Retinal pigment epithelial cell (primary cell): ENCODE measurements at regions not wholly inside any gene's neighbourhood (a gene's known extent, or its start where the extent isn't known, plus 50 kb on each side); places are given as distances from the start of the nearest gene placed in this dataset.

Source experiments
- DNase-seq: peaks from one replicate; pipeline ENCODE4 v3.0.0-alpha.2; 2010; ENCODE audit warnings: low read depth
- H3K4me3 ChIP-seq: 2 replicates; pipeline ENCODE4 v1.5.1; 2011; ENCODE audit warnings: mild to moderate bottlenecking, low read length, control low read depth, moderate library complexity
- TF ChIP-seq, protein P1 (sequence below): conservative IDR thresholded peaks from 2 replicates; pipeline ENCODE4 v1.5.1; 2011; ENCODE audit warnings: low read depth, low read length, control low read depth, inconsistent platforms

DNA sequence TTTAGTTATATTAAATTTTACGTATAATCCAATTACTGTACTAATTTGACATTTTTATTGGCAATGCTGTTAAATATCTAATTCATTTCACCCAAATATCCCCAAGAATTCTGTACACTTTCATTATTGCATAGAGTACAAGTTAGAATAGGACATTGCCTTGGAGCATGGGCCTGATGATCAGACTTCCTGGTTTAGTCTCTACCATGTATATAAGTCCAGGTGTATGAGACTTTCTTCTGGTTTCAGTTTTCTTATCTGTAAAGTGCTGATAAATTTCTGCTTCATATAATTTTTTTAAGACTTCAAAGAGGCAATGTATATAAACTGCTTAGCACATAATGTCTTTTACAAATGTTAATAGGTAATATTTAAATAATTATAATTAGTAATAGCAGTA, 179.4 kb downstream of the KLF12 start:
- TF ChIP-seq, protein P1, sequence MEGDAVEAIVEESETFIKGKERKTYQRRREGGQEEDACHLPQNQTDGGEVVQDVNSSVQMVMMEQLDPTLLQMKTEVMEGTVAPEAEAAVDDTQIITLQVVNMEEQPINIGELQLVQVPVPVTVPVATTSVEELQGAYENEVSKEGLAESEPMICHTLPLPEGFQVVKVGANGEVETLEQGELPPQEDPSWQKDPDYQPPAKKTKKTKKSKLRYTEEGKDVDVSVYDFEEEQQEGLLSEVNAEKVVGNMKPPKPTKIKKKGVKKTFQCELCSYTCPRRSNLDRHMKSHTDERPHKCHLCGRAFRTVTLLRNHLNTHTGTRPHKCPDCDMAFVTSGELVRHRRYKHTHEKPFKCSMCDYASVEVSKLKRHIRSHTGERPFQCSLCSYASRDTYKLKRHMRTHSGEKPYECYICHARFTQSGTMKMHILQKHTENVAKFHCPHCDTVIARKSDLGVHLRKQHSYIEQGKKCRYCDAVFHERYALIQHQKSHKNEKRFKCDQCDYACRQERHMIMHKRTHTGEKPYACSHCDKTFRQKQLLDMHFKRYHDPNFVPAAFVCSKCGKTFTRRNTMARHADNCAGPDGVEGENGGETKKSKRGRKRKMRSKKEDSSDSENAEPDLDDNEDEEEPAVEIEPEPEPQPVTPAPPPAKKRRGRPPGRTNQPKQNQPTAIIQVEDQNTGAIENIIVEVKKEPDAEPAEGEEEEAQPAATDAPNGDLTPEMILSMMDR: no peak
- DNase-seq: no peak
- H3K4me3 ChIP-seq: no peak overlapping the region

DNA sequence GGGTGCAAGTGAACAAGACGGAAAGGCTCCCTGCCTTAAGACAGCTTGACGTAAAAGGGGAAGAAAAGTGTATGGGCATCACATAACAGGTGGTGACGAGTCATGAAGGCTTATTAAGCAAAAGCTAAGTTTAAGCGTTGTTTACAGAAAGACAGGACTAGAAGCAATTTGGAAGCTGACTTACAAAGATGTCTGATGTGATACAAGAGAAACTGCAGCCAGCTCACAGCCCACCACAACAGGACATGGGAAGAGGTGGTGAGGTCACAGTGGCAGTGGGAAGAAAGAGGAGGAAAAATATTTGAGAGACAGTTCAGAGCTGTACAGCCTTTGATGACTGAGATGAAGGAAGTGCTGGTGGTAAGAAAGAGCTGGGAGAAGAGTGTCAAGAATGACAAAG, 181.6 kb downstream of the KLF12 start:
- no peak overlapping the region for H3K4me3 ChIP-seq
- TF ChIP-seq, protein P1: no peak
- DNase-seq: no peak

DNA sequence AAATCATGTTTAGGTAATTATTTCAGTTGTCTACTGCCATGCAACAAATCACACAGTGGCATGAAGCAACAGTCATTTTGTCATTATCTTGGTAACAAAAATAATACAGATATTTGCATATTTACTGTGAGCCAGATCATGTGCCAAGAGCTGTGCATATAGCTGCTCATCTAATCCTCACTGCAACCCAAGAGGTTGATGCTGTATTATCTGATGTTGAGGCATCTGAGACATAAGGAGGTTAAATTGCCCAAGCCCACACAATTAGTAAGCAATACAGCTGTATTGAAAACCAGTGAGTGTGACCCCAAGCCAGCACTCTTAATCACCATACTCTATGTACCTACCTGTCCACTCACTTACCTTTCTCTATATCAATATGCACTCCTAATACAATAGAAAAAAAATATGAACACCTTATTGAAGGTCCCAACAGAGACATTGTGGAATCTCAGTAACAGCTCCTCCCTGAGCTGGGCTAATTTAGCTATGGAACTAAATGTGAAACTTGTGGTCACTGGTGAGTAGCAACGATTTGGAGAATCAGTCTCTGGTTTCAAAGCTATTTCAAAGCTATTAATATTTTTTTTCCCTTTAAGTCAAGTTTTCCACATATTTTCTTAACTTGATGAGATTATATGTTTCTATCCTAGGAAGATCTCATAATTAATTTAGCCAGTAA, 185.2 kb downstream of the KLF12 start:
- DNase-seq: no peak
- H3K4me3 ChIP-seq: no peak overlapping the region
- TF ChIP-seq, protein P1: no peak

DNA sequence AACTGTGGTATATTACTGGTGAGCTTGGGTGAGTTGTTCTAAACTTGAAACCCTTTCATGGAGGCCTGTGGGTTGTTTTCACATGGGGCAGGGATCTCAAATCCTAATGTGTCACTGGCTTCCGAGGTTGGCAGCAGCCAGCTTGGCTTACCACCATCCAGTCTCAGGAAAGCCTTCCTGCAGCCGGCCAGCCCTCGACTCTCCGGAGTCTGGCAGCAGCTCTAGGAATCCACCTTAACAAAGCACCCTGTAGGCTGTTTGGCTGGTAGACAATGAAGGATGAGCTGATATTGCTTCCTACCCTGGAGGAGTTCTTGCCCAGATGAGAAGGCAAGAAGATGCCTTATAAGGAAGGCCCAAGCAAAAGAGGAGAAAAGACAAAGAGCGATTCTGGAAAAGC, 188.3 kb downstream of the KLF12 start:
- TF ChIP-seq, protein P1: no peak
- no peak for DNase-seq
- H3K4me3 ChIP-seq: no peak overlapping the region

DNA sequence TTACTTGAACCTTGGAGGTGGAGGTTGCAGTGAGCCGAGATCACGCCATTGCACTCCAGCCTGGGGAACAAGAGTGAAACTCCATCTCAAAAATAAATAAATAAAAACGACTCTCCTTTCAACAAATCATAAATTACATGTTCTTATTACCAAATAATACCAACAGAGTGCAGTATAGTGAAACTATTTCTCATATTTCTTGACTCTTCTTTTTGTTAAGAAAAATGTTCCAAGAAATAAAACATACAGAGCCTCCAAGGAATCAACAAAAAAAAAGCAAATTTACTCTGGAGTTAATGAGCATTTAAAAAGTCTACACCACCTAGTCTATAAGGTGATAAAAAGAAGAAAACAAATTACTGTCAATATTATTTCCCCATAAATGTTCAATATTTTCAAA, 188.8 kb downstream of the KLF12 start:
- TF ChIP-seq, protein P1: no peak
- no peak overlapping the region for H3K4me3 ChIP-seq
- DNase-seq: no peak

DNA sequence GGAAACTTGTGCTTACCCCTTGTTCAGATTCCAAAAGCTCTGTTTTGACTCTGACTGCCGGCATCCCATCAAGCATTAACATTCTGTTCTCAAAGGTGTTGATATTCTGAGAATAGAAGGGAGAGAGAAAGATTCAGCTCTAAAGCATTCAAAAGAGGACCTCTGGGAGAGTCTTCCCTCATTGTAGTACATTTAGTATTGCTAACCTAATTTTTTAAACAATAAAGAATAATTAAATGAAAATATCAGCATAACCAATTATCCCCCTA, 190.3 kb downstream of the KLF12 start:
- no peak overlapping the region for H3K4me3 ChIP-seq
- no peak for DNase-seq
- TF ChIP-seq, protein P1: no peak

DNA sequence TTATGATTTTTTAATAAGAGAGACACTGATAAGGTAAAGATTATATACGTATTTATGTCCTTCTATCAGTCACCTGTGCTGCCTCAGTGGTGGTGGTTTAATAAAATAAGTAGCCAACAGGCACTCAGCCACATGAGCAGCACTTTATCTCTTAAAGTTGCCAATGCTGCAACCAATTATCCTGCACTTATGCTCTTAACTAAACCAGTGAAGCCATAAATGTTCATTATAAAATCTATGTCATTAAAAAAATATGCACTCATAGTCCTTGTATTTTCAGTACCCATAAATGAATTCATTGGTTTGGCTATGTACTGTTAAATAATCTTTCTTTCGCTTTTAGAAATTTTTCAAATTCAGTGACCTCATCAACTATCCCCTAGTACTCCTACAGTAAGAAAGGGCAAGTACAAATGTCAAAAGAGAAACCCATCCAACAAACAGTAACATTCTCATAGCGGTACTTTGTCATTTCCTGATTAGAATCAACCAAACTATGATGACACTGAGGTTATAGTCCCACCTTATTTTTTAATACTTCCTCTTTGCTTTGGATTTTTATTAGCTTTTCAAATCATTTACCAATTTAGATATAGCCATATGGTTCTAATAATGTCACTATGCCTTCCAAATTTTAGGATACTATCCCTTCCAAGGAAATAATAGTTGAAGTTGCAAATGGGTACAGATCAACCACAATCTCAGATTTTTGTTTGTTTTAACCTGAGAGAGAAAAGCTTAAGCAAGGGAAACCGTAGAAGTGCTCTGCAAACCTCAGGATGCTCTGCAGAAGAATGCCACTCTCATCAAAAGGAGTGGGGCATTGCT, 190.9 kb downstream of the KLF12 start:
- TF ChIP-seq, protein P1: no peak
- H3K4me3 ChIP-seq: no peak overlapping the region
- no peak for DNase-seq
